Femur (tissue), 1 donor: ENCODE measurements at regions not wholly inside any gene's neighbourhood (a gene's known extent, or its start where the extent isn't known, plus 50 kb on each side); places are given as distances from the start of the nearest gene placed in this dataset.

Source experiments
- DNase-seq: peaks from one replicate; pipeline ENCODE4 v3.0.0-alpha.2; 2017

DNA sequence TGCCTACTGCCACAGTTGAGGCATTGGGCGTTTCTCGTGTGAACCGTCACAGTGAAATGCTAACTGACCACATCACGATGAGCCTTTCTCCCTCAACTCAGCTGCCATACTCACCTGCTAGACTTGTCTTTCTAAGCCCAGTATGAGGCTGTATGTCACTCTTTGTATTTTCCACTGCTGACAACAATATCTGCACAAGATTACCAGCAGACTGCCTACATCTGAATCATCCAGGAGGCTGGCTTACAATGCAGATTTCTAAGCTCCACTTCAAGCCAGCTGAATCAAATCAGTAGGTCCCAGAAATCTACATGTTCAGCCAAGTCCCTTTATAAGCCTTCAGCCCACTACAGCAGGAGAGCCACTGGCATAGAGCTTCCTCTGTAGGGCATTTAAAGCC, 355.0 kb upstream of the DUSP10 start:
- no peak for DNase-seq

DNA sequence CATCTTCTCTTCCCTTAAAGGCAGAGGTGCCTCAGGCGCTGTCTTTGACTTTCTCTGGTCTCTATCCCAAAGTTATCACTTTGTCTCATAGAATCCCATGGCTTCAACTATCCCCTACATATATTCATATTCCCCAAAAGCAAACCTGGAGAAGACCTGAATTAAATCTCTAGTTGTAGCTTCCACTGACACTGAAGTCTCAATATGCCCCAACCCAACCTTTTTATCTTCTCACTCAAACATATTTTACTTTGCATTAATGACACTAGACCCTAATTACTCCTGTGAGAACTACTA, 354.5 kb upstream of the DUSP10 start:
- DNase-seq: no peak

DNA sequence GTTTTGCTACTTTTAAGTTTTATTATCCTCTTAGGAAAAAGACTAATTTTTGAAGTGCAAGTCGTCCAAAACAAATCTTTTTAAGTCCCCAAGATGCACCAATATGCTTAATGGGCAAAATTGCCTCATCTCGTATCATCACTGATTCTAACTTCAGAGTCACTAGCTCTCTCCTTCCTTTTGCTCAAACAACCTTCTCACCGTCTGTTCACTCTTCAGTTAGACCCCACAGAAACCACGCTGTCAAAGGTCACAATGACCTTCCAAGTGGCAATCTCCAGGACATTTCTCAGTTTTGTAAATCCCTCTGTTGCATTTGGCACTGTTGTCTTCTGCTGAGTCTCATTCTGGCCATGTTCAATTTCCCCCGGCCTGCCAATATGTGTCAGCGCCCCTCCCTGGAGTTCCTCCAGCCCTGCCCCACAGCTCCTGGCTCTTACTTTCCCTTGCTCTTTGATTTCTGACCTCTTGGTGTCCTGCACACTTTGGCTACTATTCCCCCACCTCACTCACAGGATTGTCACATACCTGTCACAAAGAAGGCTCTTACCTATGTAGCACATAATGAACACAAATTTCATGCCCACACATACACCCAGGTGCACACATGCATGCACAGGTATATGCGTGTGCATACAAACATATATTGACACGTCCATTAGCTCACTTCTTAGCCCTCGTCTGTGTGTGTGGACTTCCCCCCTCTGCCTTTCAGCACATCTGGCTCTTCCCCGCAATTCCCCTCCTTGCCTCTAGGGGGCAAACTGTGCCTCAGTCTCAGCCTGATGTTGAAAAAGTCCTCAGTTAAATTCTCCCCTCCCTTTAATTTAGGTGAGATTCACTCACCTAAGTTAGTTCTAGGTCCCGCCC, 354.0 kb upstream of the DUSP10 start:
- no peak for DNase-seq

DNA sequence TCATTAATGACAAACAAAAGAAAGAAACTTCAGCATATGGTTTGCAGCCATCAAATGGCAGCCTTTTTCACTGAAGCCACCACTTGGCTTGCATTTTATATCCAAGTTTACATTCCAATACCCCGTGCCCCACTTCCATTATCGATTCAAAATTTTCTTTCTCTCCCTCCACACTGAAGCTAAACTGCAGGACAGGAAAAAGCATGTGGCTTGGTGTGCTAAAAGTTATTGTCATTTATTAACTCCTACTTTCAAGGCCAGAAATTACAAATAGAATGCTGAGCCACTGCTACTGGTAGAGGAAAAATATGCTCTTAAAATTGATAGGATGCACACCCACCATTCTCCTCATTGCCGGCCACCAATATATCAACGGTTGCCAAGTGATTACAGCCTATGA, 351.6 kb upstream of the DUSP10 start:
- no peak for DNase-seq

DNA sequence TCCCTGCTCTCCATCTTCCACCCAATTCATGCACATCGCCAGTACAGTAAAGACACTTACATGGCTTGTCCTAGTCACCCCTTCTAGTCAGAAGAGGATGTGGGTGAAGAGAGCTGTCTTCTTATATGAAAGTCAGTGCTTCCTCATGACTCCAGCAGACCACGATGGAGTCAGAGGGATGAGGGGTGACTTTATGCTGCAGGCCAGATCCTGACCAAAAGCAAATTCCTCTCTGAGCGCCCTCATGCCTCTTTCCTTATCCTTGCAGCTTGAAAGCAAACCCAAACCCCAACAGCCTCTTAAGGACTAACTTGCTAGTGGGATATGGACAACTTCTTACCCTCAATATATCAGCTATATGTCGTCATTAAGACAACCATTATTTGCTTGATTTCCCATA, 348.2 kb upstream of the DUSP10 start:
- DNase-seq: no peak

DNA sequence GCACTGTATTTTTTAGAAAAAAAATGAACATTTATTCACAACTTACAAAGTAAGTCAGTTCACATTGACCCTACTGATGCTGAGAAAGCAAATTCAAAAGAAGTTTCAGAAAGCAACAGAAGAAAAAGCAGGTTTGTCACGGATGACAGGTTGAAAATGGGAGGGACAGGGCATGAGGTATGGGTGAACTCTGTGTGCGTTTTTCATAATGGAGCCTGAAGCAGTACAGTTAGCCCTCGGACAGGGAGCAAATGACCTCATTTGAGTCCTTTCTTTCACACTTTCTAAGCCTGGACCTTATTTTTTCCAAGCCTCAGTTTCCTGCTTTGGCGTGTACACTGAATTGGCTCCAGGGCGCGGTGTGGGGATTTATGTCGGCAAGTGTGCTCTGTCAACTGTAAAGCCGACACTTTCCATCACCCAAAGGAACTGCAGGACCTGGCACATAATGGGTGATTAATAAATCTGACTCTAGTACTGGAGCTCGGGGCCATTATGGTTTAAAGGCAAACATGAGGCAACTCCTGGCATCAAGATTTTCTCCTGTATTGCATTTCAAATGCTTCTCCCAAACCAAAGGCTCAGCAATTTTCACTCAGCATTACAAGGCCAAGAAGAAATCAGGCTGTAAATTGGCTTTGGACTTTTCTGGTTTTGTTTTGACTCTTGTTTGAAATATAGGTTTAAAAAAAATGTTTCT, 345.5 kb upstream of the DUSP10 start:
- DNase-seq: no peak

DNA sequence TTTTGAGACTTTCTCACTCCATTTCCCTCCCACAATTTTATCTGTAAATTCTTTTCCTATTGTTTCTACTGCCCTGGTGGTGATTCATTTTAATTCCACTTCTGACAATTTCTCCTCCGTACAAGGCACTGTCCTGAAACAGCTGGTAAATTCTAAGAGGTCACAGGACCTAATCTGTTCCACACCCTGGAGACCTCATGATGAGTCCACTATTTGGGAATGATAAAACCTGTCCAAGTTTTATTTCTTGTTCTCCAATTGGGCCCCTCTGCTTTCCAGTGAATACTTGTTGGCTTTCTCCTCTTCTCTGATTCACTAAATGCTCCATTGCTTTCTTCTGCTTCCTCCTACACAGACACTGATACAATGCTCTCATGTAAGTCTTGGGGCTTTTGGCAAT, 343.1 kb upstream of the DUSP10 start:
- no peak for DNase-seq

DNA sequence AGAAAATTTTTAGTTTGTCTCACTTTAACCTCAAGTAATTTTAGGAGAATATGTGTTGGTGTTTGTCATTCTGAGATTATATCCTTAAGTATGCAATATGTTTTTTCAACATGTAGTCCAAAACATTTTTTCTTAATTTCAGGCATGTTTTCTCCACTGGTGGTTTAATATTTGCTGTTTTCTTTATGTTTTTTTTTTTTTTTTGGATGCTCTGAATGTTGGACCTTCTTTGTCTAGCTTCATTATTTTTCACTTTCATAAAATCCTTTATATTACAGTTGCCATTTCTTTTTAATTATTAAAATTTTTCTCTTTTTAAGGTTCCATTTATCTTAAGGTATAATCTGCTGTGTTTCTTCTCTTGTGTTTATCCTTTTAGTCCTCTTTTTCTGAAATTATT, 342.2 kb upstream of the DUSP10 start:
- no peak for DNase-seq

DNA sequence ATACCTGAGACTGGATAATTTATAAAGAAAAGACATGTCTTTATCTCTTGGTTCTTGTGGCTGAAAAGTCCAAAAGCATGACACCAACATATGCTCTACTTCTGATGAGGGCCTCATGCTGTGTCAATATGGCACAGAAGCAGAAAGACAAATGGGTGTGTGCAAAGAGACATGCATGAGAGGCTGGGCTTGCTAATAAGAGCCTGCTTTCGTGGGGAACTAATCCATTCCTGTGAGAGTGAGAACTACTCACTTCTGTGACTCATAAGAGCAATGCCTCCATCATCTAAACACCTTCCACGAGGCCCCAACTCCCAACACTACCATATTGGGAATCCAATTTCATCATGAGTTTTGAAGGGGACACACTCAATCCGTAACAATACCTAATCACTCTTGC, 340.0 kb upstream of the DUSP10 start:
- no peak for DNase-seq

DNA sequence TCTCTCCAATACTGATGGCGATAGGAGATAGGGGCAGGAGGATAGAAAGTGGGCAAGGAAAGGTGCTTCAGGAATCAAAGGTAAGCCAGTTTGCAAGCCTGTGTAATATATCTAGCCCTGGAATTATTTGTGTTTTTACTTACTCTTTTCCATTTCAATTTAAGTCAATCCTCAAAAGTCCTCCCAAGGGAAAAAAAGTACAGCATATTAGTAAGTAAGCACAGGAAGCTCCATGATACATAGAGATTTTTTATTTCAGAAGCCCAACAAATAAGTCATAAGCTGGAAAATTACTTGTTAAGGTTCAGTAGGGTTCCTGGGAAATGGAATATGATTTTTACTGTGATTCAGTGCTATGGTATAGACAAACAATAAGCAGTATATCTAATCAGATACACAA, 337.7 kb upstream of the DUSP10 start:
- DNase-seq: no peak

DNA sequence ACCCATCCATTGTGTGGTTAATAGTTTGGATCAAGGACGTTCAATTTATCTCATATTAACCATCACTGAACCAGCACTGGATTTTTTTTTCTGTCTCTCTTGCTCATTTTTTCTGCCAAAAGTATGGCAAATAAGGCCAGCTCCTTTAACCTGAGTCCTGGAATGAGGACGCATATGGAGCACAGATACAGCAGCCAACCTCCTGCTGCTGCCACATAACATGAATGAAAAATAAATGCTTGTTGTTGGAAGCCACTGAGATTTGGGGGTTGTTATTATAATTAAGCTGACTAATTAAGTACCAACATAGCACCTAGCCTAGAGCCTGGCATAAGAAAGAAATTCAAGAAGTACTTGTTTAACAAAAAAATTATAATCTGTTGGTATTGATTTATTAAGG, 335.3 kb upstream of the DUSP10 start:
- DNase-seq: no peak

DNA sequence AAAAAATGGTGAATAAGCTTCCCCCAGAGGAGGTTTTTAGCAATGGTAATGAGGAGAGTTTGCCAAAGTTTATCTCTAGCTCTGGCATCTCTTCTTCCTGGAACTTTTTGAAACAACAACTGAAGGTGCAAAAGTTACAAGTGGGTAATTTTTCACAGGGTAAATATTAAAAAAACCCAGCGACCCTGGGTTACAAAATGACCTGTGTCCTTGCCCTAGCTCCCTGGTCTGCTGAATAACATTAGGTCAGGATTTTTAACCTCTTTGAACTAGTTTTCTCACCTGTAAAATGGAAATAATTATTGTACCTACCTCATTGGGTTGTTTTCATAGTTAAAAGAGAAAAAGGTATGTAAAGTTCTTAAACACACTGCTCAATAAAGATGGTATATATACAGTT, 332.4 kb upstream of the DUSP10 start:
- no peak for DNase-seq

DNA sequence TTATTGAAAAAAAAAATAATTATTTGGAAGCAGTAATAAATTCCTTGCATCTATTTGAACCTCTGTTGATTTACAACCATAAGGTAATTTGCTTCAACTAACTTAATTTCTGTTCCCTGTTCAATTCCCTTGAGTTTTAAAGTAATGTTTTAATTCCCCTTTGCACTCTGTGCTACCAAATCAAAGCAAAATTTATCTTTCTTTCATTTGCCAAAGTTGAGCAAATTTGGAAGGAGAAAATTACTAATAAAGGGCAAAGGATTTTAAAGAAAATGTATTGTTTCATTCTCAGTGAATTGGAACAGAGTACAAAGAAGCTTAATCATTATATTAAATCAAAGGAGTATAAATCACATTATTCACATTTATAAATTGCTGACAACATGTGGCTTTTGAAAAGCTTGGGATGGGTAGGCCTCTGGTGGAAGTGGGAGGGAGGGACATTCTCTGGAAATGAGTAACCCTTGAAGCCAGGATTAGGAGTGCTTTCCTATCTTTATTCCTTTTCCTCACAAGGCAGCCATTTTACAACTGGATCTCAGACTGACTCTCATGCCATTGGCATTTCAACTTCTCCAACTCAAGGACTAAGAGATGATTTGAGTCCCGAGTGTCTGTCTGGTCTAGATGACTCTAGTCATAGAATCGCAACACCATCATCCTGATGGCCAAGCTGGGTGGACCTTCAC, 331.6 kb upstream of the DUSP10 start:
- no peak for DNase-seq

DNA sequence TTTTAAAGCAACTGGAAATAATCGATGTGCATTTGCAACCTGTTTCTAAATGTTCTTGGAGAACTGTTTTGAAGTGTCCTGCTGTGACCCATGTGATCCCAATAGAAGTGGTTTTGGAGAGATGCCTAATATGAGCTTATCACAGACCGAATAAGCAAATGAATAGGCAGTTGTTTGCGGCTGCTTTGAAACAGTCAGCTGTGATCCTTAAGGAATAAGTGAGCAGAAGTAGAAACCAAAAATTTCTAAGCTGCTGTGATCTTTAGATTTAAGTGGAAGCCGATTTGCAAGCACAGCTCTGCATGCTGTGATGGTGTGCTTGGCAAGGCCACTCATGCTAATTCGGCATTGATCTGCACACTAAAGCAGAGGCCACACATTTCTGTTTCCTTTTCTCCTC, 329.5 kb upstream of the DUSP10 start:
- DNase-seq: no peak

DNA sequence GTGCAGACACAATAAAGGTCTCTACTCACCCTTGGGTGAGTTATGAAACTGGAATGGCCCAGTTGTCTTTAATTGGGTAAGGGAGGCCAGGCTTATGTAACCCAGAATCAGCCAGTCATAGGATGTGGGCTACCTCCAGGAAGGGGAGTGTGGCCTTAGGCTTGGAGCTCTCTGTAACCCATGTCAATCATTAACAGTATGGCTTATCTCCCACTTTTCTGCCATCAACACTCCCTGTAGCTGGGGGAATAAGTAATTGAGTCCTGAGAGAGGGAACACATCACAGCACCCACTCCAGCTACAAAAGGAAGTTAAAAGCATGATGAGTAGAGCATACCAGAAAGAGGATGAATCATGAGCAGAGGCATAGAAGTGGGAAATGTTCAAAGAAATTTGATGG, 327.0 kb upstream of the DUSP10 start:
- no peak for DNase-seq

DNA sequence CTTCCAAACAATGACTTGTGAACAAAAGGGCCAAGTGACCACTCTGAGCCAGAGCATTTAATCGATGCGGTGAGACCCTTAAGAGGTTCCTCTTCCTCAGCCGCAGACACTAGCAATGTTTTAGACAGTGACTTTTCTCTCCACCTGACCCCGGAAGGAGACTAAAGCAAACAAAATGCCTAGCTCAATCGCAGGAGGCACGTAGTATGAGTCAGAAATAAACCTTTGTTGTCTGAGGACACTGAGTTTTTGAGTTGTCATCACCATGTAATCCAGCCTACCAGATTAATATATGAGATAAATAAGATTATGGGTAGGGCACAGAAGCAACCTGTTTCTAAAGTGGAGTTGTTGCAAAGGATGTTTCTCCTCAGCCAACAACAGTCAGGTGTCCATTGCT, 326.2 kb upstream of the DUSP10 start:
- no peak for DNase-seq

DNA sequence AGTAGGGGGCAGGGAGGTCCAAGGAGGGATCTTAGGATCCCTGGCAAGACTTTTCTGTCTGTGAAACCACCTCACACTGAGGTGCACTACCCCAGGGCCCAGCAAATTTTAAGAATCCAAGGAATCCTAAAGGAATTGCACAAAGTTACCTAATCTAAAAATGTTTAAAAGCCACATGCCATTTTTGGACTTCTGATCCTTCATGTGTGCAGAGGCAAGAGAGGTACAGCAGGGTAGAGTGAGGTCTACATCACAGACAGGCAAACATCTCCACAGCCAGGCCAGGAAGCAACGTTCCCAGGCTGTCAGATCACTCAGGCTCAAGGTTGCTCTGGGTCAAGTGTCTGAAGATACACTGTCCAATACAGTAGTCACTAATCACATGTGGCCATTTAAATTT, 324.6 kb upstream of the DUSP10 start:
- no peak for DNase-seq

DNA sequence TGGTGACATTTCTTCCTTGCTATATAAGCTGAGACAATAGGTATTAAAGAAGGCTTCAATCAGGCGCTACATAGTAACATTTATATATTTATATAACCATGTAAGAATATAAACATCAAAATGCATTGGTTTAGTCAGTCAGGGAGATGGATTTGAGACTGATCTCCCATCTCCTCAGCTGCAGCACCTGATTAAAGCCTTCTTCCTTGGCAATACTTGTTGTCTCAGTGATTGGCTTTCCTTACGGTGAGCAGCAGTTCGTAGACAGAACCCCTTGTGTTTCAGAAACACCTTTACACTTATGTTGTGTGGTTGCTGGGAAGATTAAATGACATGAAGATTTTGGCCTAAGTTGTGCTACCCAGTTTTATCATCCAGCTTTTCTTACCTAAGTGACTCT, 323.3 kb upstream of the DUSP10 start:
- no peak for DNase-seq

DNA sequence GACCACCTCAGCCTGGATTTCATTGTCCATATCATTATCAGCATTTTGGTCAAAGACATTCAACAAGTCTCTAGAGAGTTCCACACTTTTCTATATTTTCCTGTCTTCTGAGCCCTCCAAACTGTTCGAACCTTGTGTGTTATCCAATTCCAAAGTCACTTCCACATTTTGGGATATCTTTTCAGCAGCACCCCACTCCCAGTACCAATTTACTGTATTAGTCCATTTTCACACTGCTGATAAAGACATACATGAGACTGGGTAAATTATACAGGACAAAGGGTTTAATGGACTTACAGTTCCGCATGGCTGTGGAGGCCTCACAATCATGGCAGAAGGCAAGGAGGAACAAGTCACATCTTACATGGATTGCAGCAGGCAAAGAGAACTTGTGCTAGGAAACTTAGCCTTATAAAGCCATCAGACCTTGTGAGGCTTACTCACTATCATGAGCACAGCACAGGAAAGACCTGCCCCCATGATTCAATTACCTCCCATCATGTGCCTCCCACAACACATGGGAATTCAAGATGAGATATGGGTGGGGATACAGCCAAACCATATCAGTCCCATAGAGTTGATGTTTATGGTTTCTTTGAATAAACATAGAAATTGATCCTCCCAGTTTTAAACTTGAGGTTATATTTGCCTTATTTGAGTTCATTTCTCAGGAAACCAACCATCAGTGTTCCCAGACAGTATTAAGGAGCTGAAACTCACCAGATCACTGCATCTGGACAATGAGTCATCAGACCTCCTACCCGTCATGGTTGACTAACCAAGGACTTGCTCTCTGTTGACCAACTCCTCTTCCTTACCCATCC, 322.7 kb upstream of the DUSP10 start:
- DNase-seq: no peak

DNA sequence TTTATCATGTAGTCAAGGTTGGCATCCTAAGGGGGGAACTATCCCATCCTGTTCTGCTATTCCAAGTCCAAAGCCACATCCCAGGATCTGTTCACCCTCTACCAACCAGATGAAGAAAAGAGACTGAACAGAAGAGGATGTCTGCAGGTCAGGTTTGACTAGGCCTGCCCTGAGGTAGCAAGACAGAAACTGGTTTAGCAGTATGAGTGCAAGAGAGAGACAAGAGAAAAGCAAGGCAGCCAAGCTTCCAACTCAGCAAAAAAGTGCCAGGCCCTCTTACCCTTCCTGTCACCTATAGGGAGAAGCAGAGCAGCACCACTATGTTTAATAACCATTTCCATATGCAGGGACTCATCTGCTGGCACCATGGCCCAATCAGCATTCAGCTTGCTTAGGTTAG, 320.8 kb upstream of the DUSP10 start:
- DNase-seq: no peak

DNA sequence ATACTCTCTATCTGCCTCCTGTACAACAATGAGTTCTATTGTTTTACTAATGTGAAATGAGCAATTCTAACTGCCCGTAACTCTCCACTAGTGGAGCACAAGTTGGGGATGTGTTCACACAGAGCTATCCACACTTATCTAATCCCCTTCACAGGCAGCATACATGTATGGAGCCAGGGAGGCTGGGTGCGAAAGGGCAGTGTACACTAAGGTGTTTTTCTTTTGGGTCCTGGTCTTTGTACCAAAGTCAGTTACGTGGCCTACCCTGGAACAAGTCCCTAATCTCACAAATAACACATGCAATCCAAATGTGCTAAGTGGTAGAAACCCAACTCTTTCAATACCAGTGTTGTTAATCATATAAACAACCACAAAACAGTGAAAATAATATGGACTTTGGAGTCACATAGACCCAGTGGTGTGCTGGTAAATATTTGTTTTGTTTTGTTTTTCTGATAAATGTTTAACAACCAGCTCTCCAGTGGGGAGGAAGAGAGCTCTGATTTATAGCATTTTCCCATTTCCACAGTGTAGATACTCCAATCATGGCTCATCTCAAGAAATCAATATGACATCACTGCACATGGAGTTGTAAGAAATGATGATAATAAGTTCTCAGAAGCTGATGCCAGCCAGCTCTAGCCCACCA, 319.9 kb upstream of the DUSP10 start:
- DNase-seq: no peak

DNA sequence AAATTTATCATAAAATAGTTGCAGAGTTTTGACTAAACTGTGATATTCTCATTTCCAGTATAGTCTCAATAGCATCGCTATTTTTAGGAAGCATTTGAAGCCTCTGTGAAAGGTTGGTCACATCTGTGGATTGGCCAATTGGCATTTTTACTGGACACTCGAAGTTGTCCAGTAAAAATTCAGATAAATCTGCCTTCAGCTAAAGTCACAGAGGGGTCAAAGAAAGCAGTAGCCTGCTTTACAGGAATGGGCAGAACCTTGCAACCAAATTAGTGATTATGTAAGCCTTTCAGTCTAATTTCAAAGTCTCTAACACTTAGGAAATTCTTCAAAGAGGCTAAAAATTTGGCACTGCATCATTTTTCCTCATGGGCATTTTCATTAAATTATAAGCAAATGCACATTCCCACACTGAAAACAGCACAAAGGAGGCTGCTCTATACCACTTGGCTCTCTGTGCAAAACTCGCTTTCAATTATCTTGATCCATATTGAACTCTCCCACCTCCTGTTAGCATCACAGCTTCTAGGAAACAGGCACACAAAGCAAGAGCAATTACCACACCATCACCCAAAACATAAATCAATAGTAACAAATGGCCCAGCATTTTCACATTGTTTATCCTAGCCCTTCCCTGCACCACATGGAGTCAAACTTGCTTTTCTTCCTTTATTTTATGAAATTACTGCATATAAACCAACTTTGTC, 318.5 kb upstream of the DUSP10 start:
- no peak for DNase-seq
